PFSK-1 (cell line): ENCODE measurements at regions not wholly inside any gene's neighbourhood (a gene's known extent, or its start where the extent isn't known, plus 50 kb on each side); places are given as distances from the start of the nearest gene placed in this dataset.

Experiments used
- POLR2AphosphoS5 ChIP-seq: IDR thresholded peaks from 2 replicates; pipeline ENCODE4 v1.6.1; 2012; ENCODE audit warnings: low read depth, mild to moderate bottlenecking, control low read depth, low read length, moderate library complexity
- REST ChIP-seq, 2 experiments: IDR thresholded peaks; 2 replicates each; pipeline versions ENCODE4 v1.6.1 to v1.8.0; 2011 to 2012; ENCODE audit warnings: low read depth in 2 of 2, low read length in 2 of 2, control low read depth in 1 of 2, inconsistent platforms in 1 of 2, mild to moderate bottlenecking in 1 of 2, moderate library complexity in 1 of 2; ENCODE audit not compliant: insufficient read depth in 1 of 2
- SIN3A ChIP-seq: IDR thresholded peaks from 2 replicates; pipeline ENCODE4 v1.6.1; 2012; ENCODE audit warnings: mild to moderate bottlenecking, low read length, moderate library complexity, borderline replicate concordance; ENCODE audit not compliant: insufficient read depth
- TAF1 ChIP-seq: IDR thresholded peaks from 2 replicates; pipeline ENCODE4 v1.6.1; 2012; ENCODE audit warnings: low read length, control low read depth, borderline replicate concordance; ENCODE audit not compliant: insufficient read depth

DNA sequence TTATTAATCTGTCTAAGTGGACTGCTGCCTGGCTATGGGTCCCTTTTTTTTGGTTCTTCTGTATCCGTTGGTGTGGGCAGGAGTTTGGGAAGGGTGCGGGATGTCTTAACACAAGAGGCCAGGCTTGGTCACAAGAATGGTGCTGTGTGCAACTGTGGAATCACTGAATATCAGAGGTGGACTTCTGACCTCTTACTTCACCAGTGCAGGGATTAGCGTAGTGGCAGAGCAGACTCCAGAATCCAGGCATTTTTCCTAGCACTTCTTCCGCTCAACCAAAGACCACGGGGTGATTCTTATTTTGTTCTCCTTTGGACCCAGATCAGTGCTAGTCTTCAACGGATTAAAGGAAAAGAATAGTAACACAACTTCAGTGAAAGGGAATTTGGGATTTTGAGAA, 254.3 kb upstream of the TNP1 start:
- TF ChIP-seq TAF1 (no peak), POLR2AphosphoS5 (no peak), REST (IDR thresholded peaks at IDR 0.05; ENCODE audit: insufficient read depth in 1 of 2, low read depth in 2 of 2, low read length in 2 of 2) (no peak), SIN3A (no peak)
